Left colon (tissue), 2 donors: ENCODE measurements at regions not wholly inside any gene's neighbourhood (a gene's known extent, or its start where the extent isn't known, plus 50 kb on each side); places are given as distances from the start of the nearest gene placed in this dataset.
"Not testable (repeated sequence)": the region's sequence is repeated elsewhere in the genome, so short reads cannot be mapped to it uniquely, and the experiment has no call there.

Experiments used
- ATAC-seq: fragments of 200-7000 bp; cut with Tn5 transposase; one replicate; pipeline ENCODE4 v1.9.1; 2020; ENCODE audit warnings: mild to moderate bottlenecking, moderate library complexity
- DNase-seq, 2 donors: peaks; one replicate each; pipeline ENCODE4 v3.0.0-alpha.2; 2020
- intact Hi-C, 2 donors: fragments of 100-400 bp; cut with DNase I in 1 of 2; cut with micrococcal nuclease in 1 of 2; formaldehyde crosslinking; loops; one replicate each; pipeline versions ENCODE4 v1.11.2 to v1.14.0; 2022; cut with DNase I, micrococcal nuclease
- donor health status: DM: no; HTN: no; CAD: no.
- donor health status: DM: yes; HTN: yes; CAD: no.

- ATAC-seq, DNase-seq, intact Hi-C loops: not testable (repeated sequence)
These were observed 1835.5 kb upstream of the PIK3C3 start for GRCh38 chr18:40119581-40119980.

- ATAC-seq, result no peak
- intact Hi-C loops, result no loop called here
- DNase-seq, result no peak
These were observed 1844.6 kb upstream of the PIK3C3 start for GRCh38 chr18:40110455-40110854.

DNA sequence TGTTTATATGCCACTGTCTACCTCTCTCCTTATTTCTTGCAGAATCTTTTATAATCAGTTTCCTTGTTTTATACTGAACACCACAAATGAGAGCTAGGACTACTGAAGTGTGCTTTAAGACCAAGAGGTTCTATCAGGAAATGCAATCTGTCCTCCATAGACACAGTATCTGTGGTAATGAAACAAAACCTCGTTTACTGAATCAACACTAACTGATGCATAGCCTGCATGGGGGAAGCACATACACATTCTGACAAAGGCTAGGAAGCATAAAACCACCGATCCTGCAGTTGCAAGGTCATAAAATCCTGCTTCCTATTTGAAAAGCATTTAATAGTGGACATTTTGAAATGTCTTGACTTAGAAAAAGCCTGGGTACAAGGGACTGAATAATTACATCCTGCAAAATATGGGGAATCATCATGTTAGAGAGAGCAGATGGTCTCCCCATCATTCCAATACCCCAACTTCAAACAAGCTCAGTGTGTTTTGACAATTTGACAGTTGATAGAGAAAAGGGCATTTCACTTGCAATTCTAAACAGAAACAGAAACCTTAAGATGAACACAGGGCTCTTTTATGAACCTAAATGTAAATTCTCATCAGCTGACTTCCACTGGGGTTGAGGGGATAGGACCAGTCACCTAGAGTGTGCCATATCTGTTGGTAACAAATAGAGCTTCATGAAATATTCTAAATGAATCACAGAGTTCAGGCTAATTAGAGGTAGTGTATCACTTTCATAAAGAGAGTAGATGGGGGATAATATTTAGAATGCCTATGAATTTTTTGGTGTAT is 1845.6 kb upstream of the PIK3C3 start:
- intact Hi-C loops, result no loop called here
- no peak for DNase-seq
- no peak for ATAC-seq

DNA sequence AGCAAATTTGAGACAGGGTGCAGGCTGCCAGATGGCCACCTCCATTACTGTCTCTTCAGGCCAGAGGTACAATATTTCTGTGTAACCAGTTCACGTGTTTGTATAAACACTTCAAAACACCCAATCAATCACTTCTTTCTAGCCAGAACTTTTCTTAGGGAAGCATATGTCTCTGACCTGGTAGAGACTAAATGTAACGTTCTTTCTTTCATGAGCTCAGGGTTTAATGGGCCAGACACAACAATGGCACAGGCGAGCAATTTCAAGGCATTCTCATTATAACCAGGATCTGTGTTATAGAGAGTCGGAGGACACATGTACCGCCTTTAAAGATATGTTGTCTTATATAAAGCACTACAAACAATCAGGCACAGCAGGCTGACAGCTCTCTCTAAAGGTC is 1846.4 kb upstream of the PIK3C3 start:
- ATAC-seq (no peak), DNase-seq (no peak)
- intact Hi-C loops, result no loop called here

- ATAC-seq (no peak), DNase-seq (no peak)
- intact Hi-C loops, result no loop called here
These were observed 1852.1 kb upstream of the PIK3C3 start for GRCh38 chr18:40102903-40103302.

DNA sequence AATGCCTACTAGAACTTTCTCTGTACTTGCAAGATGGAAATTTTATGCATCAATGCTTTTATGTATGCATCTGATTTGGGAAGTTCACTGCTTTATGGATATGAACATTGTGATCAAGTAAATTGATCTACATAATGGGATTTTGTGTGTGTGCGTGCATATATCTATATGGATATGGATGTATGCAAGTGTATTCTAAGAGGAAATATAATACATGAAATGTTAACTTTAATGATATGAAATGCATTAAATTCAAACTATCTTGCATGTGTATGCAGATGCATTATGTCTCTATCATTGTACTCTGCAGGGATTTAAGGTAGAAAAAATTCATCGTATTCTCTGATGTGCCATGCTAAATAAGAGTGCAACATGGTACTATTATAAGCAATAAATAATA is 1855.4 kb upstream of the PIK3C3 start:
- intact Hi-C loops, result no loop called here
- ATAC-seq, result no peak
- no peak for DNase-seq

DNA sequence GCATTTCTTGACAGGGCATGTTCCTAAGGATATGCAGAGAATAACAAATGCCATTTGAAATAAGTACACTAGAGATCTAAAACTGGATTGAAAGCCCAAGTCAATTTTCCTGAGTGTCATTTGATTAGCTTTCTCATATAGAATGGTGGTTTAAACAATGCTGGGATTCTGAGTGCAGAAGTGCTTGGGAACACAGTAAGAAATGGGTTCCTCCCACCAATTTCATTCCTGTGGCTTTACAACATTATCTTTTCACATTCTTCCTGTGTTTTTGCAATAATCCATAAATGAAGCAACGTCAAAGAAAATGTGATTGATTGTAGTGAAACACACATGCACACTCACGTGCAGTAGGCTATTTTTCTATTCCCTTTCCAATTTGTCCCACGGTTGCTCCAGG is 1858.4 kb upstream of the PIK3C3 start:
- ATAC-seq (no peak), DNase-seq (no peak)
- intact Hi-C loops, result no loop called here

GRCh38 chr18:40094441-40094840 is 1860.6 kb upstream of the PIK3C3 start:
- intact Hi-C loops, result no loop called here
- no peak for DNase-seq
- no peak for ATAC-seq

DNA sequence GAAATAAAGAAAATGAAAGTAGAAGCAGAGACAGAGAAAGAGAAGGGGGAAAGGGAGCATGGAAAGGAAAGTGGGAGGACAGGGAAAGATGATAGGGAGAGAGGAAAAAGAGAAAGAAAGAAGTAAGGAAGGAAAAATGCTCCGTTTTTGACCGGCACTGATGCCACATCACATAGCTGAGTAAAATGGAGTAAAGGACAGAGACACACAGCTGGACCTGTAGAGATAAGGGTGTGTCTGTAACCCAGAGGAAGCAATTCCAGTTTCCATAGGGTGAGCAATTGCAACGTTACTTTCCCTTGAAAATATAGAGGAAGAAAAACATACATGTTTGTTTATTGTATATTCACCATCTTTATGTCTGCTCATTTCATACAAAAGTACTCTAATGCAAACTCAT is 1866.9 kb upstream of the PIK3C3 start:
- intact Hi-C loops, result no loop called here
- DNase-seq (no peak), ATAC-seq (no peak)

DNA sequence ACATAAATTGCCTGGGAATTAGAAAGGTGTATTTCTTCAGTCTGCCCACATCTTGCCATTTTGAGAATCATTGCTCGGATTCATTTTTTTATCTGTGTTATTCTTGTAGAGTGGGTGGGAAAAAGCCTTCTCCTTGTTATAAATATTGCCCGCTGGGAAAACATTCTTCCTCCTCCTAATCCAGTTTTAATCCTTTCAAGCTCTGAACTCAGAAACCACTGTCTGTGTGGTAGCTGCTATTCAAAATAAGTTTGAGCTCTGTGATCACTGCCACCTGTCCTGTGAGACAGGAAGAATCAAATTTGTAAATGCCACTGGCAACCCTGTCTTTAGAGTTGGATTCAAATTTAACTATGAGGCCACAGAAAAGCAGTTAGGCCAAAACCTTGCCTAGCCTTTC is 1875.2 kb upstream of the PIK3C3 start:
- no peak for ATAC-seq
- DNase-seq, result no peak
- intact Hi-C loops, result no loop called here

GRCh38 chr18:40075616-40076015 is 1879.4 kb upstream of the PIK3C3 start:
- intact Hi-C loops, result no loop called here
- DNase-seq (no peak), ATAC-seq (no peak)

- intact Hi-C loops, result no loop called here
- ATAC-seq, result no peak
- no peak for DNase-seq
These were observed 1882.3 kb upstream of the PIK3C3 start for GRCh38 chr18:40072761-40073160.

DNA sequence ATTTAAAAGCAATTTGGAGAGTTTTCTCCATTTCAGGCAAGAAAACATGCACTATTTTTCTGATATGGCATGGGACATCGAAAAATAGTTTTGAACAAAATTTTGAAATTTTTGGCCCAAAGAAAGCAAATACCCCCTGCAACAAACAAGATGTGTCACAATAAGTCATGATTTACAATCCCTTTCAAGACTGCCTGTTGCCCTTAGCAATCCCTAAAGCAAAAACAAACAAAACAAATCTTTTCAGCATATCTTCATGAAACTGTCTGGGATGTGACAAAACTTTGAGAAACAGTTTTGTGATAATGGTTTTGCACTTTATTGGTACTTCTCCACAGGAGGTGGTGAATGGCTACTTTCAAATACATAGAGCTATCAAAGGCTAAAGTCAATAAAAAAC is 1888.7 kb upstream of the PIK3C3 start:
- ATAC-seq, result no peak
- DNase-seq, result no peak
- intact Hi-C loops, result no loop called here

DNA sequence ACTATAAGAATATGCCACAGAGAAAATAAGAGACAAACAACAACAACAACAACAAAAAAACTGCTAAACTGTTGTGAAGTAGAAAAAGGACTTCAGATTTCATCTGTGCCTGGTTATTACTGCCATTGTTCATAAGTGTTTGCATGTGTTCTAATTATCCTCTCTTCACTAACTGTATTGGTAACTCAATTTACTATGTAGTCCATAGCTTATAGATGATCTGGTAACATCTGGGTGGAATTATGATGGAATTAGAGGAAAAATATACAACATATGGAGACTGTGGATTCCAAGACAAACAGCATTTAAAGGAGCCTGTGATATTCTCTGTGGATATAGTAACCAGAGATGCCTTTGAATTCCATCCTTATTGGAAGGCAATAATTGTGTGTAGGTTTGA is 1891.5 kb upstream of the PIK3C3 start:
- no peak for ATAC-seq
- intact Hi-C loops, result no loop called here
- DNase-seq, result no peak

GRCh38 chr18:40061086-40061485 is 1893.9 kb upstream of the PIK3C3 start:
- intact Hi-C loops, result no loop called here
- ATAC-seq (no peak), DNase-seq (no peak)

GRCh38 chr18:40060562-40060961 is 1894.5 kb upstream of the PIK3C3 start:
- intact Hi-C loops, result no loop called here
- ATAC-seq (no peak), DNase-seq (no peak)

DNA sequence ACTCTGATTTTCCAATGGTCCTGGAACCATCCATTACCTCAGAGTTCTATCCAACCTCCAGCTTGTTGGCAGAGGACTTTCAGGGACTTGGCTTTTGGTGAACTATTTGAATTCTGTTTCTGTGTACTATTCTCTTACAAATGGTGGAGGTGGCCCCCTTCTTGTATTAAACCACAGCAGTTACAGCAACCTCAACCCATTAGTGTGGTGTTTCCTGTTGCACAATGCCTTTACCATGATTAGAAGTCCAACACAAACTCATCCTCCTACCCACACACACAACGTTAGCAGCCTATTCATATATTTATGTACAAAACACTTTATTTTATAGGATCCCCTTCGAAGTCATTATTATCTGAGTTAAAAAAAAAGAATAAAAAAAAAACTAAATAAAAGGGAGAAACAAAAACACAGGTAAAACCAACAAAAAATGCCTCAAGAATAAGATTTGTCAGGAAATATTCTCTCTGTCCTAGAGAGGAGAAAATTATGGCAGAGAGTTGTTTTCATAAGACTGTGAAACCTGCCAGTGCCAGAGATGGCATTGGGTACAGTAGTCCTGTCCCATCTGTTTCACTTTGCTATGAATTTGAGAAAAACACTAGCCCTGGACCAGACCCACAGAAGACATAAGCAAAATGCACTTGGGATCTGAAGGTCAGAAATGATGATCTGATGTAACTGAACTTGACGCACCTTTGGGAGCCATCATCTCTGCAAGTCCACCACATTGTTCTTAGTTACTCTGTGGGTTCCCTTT is 1896.0 kb upstream of the PIK3C3 start:
- ATAC-seq (no peak), DNase-seq (no peak)
- intact Hi-C loops, result no loop called here

DNA sequence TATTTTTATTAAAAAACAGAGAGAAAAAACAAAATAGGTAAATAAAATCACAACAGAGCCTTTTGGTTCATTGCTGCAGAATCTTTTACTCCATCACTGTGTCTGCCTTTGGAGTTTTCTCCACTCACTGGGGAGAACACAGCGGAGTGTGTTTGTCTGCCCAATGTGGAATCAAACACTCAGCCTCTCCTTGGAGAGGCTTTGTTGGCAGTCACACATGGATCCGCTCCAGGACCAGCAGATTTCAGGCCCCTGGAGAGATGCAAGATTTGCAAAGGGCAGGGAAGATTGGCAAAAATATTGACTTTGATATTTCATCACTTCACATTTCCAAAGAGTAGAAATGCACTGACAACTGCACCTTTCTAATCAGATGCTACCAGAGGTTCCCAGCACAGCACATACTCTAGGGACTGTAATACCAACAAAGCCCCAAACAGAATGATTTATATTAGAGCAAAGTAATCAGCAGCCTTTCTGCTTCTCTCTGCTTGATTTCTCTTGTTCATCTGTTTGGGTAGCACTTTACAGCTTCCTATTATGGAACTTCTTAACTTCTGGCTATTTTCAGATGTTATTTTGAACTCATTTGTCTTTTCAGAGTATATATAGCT is 1898.8 kb upstream of the PIK3C3 start:
- ATAC-seq, result no peak
- intact Hi-C loops, result no loop called here
- DNase-seq, result no peak

- intact Hi-C loops, result no loop called here
- DNase-seq, result no peak
- ATAC-seq, result no peak
These were observed 1899.8 kb upstream of the PIK3C3 start for GRCh38 chr18:40055262-40055661.

DNA sequence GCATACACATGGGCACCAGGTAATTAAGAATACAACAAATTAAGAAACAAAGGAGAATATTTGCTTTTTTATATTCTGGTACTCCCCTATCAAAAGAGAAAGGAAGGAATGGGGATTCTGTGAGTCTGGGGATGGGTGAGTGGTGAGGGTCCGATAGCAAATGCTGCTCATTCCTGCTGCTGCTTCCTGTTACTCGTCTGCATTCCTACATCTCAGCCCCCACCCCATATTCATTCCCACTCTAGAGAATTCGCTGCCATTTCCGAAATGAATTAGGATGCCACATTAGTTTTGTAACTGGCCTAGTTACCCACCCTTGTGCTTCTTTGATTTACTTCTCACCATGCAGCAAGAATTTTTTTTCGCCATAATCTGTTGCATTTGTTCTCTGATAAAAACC is 1905.3 kb upstream of the PIK3C3 start:
- intact Hi-C loops, result no loop called here
- no peak for ATAC-seq
- DNase-seq, result no peak
